ENCODE measurements at regions not wholly inside any gene's neighbourhood (a gene's known extent, or its start where the extent isn't known, plus 50 kb on each side); places are given as distances from the start of the nearest gene placed in this dataset.
"Not testable (repeated sequence)": the region's sequence is repeated elsewhere in the genome, so short reads cannot be mapped to it uniquely, and the experiment has no call there.

- H3K14ac ChIP-seq (ENCODE audit: low read length), result no peak overlapping the region
- H3K79me2 ChIP-seq (ENCODE audit: control insufficient read depth, insufficient read depth, low read length, poor library complexity), result no peaks in the 10 kb centered on the region
- H4K8ac ChIP-seq (ENCODE audit: low read depth, low read length), result no peak overlapping the region
- no peak overlapping the region for H2BK5ac ChIP-seq (ENCODE audit: low read depth, low read length, poor library complexity)
- H3K18ac ChIP-seq (ENCODE audit: low read length), result no peak overlapping the region
- no peak overlapping the region for H4K12ac ChIP-seq (ENCODE audit: low read depth, low read length)
- no peak overlapping the region for H3K23ac ChIP-seq (ENCODE audit: low read length)
- no CpG with 5 or more reads among the region's 3 CpGs for WGBS (ENCODE audit: extremely low coverage, insufficient coverage, insufficient read length)
- no peak overlapping the region for H3K4ac ChIP-seq (ENCODE audit: low read depth, low read length)
- no peaks in the 10 kb centered on the region for H3K9me3 ChIP-seq (ENCODE audit: insufficient read depth, low read depth, low read length)
- no peak for DNase-seq
- H3K9ac ChIP-seq (ENCODE audit: low read length), result no peak overlapping the region
- no peak overlapping the region for H4K91ac ChIP-seq (ENCODE audit: low read depth, low read length)
- H2BK12ac ChIP-seq (ENCODE audit: low read length), result no peak overlapping the region
- no peak overlapping the region for H2BK120ac ChIP-seq (ENCODE audit: insufficient read depth, low read length, poor library complexity)
- no peaks in the 10 kb centered on the region for H3K4me1 ChIP-seq (ENCODE audit: control insufficient read depth in 1 of 2, insufficient read depth in 2 of 2, low read length in 2 of 2)
- H3K27ac ChIP-seq (ENCODE audit: low read depth, low read length), result no peak overlapping the region
- H3K36me3 ChIP-seq (ENCODE audit: control insufficient read depth in 1 of 2, insufficient read depth in 2 of 2, low read length in 2 of 2), result no peaks in the 10 kb centered on the region
- no peaks in the 10 kb centered on the region for H3K27me3 ChIP-seq (ENCODE audit: insufficient read depth, low read length)
- no peak overlapping the region for H3K4me3 ChIP-seq (ENCODE audit: low read depth, low read length)
- H2AFZ ChIP-seq (ENCODE audit: insufficient read depth, low read length, poor library complexity), result no peak overlapping the region
- H3K79me1 ChIP-seq (ENCODE audit: low read length), result no peaks in the 10 kb centered on the region
- H3K4me2 ChIP-seq (ENCODE audit: low read length), result no peak overlapping the region
- no peak overlapping the region for H2AK5ac ChIP-seq (ENCODE audit: low read length)
Observed at GRCh38 chr5:98004463-98004862, 769.0 kb upstream of the RGMB start.

GRCh38 chr5:98016771-98017170 is 756.7 kb upstream of the RGMB start:
- no CpG with 5 or more reads among the region's 2 CpGs for WGBS (ENCODE audit: extremely low coverage, insufficient coverage, insufficient read length)
- H3K27ac ChIP-seq (ENCODE audit: low read depth, low read length), result no peak overlapping the region
- no peak overlapping the region for H3K23ac ChIP-seq (ENCODE audit: low read length)
- no peak overlapping the region for H3K9ac ChIP-seq (ENCODE audit: low read length)
- no peaks in the 10 kb centered on the region for H3K36me3 ChIP-seq (ENCODE audit: control insufficient read depth in 1 of 2, insufficient read depth in 2 of 2, low read length in 2 of 2)
- H3K27me3 ChIP-seq (ENCODE audit: insufficient read depth, low read length), result no peaks in the 10 kb centered on the region
- no peak overlapping the region for H3K4me2 ChIP-seq (ENCODE audit: low read length)
- H3K4me3 ChIP-seq (ENCODE audit: low read depth, low read length), result no peak overlapping the region
- H3K9me3 ChIP-seq (ENCODE audit: insufficient read depth, low read depth, low read length), result no peaks in the 10 kb centered on the region
- DNase-seq, result no peak
- no peak overlapping the region for H2AFZ ChIP-seq (ENCODE audit: insufficient read depth, low read length, poor library complexity)
- no peaks in the 10 kb centered on the region for H3K4me1 ChIP-seq (ENCODE audit: control insufficient read depth in 1 of 2, insufficient read depth in 2 of 2, low read length in 2 of 2)
- H3K79me2 ChIP-seq (ENCODE audit: control insufficient read depth, insufficient read depth, low read length, poor library complexity), result no peaks in the 10 kb centered on the region
- no peaks in the 10 kb centered on the region for H3K79me1 ChIP-seq (ENCODE audit: low read length)
- no peak overlapping the region for H4K12ac ChIP-seq (ENCODE audit: low read depth, low read length)
- no peak overlapping the region for H2BK5ac ChIP-seq (ENCODE audit: low read depth, low read length, poor library complexity)
- H3K4ac ChIP-seq (ENCODE audit: low read depth, low read length), result no peak overlapping the region
- H2BK12ac ChIP-seq (ENCODE audit: low read length), result no peak overlapping the region
- H2BK120ac ChIP-seq (ENCODE audit: insufficient read depth, low read length, poor library complexity), result no peak overlapping the region
- no peak overlapping the region for H2AK5ac ChIP-seq (ENCODE audit: low read length)
- H3K14ac ChIP-seq (ENCODE audit: low read length), result no peak overlapping the region
- H4K8ac ChIP-seq (ENCODE audit: low read depth, low read length), result no peak overlapping the region
- no peak overlapping the region for H4K91ac ChIP-seq (ENCODE audit: low read depth, low read length)
- H3K18ac ChIP-seq (ENCODE audit: low read length), result no peak overlapping the region

DNA sequence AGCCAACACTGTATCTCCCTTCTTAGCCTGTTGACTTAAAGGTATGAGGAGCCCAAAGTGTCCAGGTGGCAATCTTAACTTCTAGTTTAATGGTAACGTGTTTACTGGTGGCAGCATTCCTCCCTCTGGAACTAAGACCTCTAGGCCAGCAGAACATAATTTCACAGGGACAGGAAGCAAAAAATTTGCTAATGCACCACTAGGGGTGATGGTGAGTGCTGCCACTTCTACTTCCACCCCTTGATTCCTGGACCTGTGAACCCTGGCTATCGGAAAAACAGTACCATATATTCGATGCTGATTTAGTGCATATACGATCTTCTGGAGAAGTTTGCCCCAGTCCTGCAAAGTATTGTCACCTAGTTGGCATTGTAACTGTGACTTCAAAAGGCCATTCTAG is 743.2 kb upstream of the RGMB start:
- not testable (repeated sequence) for H3K36me3 ChIP-seq (ENCODE audit: control insufficient read depth in 1 of 2, insufficient read depth in 2 of 2, low read length in 2 of 2); DNase-seq; H3K4ac ChIP-seq (ENCODE audit: low read depth, low read length); H3K27ac ChIP-seq (ENCODE audit: low read depth, low read length); H3K14ac ChIP-seq (ENCODE audit: low read length); H2BK120ac ChIP-seq (ENCODE audit: insufficient read depth, low read length, poor library complexity); H3K23ac ChIP-seq (ENCODE audit: low read length); H4K91ac ChIP-seq (ENCODE audit: low read depth, low read length); H3K4me2 ChIP-seq (ENCODE audit: low read length); H3K9ac ChIP-seq (ENCODE audit: low read length); H2BK12ac ChIP-seq (ENCODE audit: low read length); H3K18ac ChIP-seq (ENCODE audit: low read length); H3K79me2 ChIP-seq (ENCODE audit: control insufficient read depth, insufficient read depth, low read length, poor library complexity); H3K79me1 ChIP-seq (ENCODE audit: low read length); H4K8ac ChIP-seq (ENCODE audit: low read depth, low read length); H2AK5ac ChIP-seq (ENCODE audit: low read length); H3K27me3 ChIP-seq (ENCODE audit: insufficient read depth, low read length); H4K12ac ChIP-seq (ENCODE audit: low read depth, low read length); H3K4me1 ChIP-seq (ENCODE audit: control insufficient read depth in 1 of 2, insufficient read depth in 2 of 2, low read length in 2 of 2); H3K4me3 ChIP-seq (ENCODE audit: low read depth, low read length); H3K9me3 ChIP-seq (ENCODE audit: insufficient read depth, low read depth, low read length); H2BK5ac ChIP-seq (ENCODE audit: low read depth, low read length, poor library complexity); H2AFZ ChIP-seq (ENCODE audit: insufficient read depth, low read length, poor library complexity)
- WGBS (ENCODE audit: extremely low coverage, insufficient coverage, insufficient read length), result no CpG with 5 or more reads among the region's 4 CpGs

DNA sequence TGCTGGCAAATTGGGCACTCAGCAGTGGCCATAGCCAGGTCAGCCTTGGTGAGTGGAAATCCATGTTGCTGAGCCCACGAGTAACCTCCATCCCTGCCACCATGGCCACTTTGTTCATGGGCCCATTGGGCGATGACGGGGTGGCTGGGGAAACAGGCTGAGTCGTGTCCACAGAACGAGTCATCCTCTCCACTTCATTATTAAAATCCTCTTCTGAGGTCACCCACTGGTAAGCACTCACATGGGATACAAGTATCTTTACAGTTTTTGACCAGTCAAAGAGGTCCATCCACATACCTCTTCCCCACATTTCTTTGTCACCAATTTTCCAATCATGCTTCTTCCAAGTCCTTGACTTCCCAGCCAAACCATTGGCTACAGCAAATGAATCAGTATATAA is 742.4 kb upstream of the RGMB start:
- no CpG with 5 or more reads among the region's 5 CpGs for WGBS (ENCODE audit: extremely low coverage, insufficient coverage, insufficient read length)
- H4K91ac ChIP-seq (ENCODE audit: low read depth, low read length); H2BK12ac ChIP-seq (ENCODE audit: low read length); H3K23ac ChIP-seq (ENCODE audit: low read length); H3K14ac ChIP-seq (ENCODE audit: low read length); H2BK120ac ChIP-seq (ENCODE audit: insufficient read depth, low read length, poor library complexity); H3K4me2 ChIP-seq (ENCODE audit: low read length); H3K9me3 ChIP-seq (ENCODE audit: insufficient read depth, low read depth, low read length); H3K4ac ChIP-seq (ENCODE audit: low read depth, low read length); H3K4me3 ChIP-seq (ENCODE audit: low read depth, low read length); H2BK5ac ChIP-seq (ENCODE audit: low read depth, low read length, poor library complexity); H3K27me3 ChIP-seq (ENCODE audit: insufficient read depth, low read length); H3K79me2 ChIP-seq (ENCODE audit: control insufficient read depth, insufficient read depth, low read length, poor library complexity); H2AFZ ChIP-seq (ENCODE audit: insufficient read depth, low read length, poor library complexity); H3K4me1 ChIP-seq (ENCODE audit: control insufficient read depth in 1 of 2, insufficient read depth in 2 of 2, low read length in 2 of 2); H4K12ac ChIP-seq (ENCODE audit: low read depth, low read length); H3K9ac ChIP-seq (ENCODE audit: low read length); H4K8ac ChIP-seq (ENCODE audit: low read depth, low read length); H3K18ac ChIP-seq (ENCODE audit: low read length); H3K27ac ChIP-seq (ENCODE audit: low read depth, low read length); H3K79me1 ChIP-seq (ENCODE audit: low read length); H3K36me3 ChIP-seq (ENCODE audit: control insufficient read depth in 1 of 2, insufficient read depth in 2 of 2, low read length in 2 of 2); H2AK5ac ChIP-seq (ENCODE audit: low read length); DNase-seq: not testable (repeated sequence)
